ENCODE measurements at regions not wholly inside any gene's neighbourhood (a gene's known extent, or its start where the extent isn't known, plus 50 kb on each side); places are given as distances from the start of the nearest gene placed in this dataset.

DNA sequence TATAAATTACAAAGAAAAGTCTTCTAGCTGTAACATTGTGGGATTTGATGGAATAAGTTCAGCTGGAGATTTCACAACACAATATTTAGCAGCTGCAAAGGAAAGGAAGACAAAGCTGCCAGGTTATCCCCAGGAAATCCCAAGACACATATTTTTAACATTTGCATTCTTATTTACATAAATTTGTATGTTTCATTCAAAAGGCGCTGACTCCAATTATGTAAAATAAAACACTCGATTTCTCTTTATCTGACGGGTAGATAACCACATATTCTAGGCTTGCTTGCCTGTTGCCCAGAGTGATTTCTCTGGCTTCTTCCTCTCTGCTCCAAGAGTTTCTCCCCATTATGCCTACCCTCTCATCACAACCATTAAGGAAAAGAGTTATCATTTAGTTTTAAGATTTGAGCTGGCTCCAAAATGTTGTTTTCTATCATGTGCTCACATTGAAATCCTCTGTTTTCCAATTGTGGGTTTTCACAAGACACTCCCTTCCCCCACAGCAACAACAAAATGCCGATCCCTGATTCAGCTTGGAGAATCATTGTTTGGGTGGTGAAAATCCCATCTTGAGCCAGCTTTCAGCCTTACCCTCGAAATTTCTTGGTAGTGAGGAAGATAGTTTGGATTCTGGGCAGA lies 128.2 kb upstream of the RASGEF1B start:
- FAIRE-seq (no peak), DNase-seq (ENCODE audit: low read depth, low spot score) (no peak), ATAC-seq (no peak)
- no peaks in the 10 kb centered on the region for H3K79me2 ChIP-seq (ENCODE audit: control insufficient read depth, insufficient read depth, low read length)
- H3K9ac ChIP-seq (ENCODE audit: control insufficient read depth, insufficient read depth, low read length) = no peak overlapping the region
- H3K27me3 ChIP-seq (replicated peaks in 1 of 2; ENCODE audit: control insufficient read depth in 2 of 2, insufficient read depth in 2 of 2, low read length in 1 of 2) = no peaks in the 10 kb centered on the region
- no peak overlapping the region for H3K4me2 ChIP-seq (ENCODE audit: control insufficient read depth, insufficient read depth)
- ChIA-PET SMC1A (ENCODE audit: uncharacterized antibody, unreplicated experiment) (no interaction called here), RAD21 (ENCODE audit: unreplicated experiment) (no interaction called here), POLR2A (no interaction called here), CTCF (interaction anchor here (1.9 kb wide), 1 partner anchor 17 kb away, joined by 4 read pairs; no protein-coding TSS in a partner anchor)
- intact Hi-C loops (cut with micrococcal nuclease; ENCODE audit: unreplicated experiment) (no loop called here), in situ Hi-C loops (cut with MboI) (no loop called here)
- H3K4me1 ChIP-seq (ENCODE audit: control insufficient read depth, insufficient read depth, low read length) = no peaks in the 10 kb centered on the region
- BruUV-seq (replicated peaks) = no TSS peak
- no peak overlapping the region for H3K4me3 ChIP-seq
- H3K27ac ChIP-seq (ENCODE audit: control insufficient read depth, insufficient read depth) = no peak overlapping the region
- H3K9me3 ChIP-seq (replicated peaks; ENCODE audit: control insufficient read depth, insufficient read depth, low read length) = no peaks in the 10 kb centered on the region
- H3K36me3 ChIP-seq (ENCODE audit: control insufficient read depth in 2 of 2, insufficient read depth in 2 of 2, low read length in 1 of 2) = no peaks in the 10 kb centered on the region
- no peak overlapping the region for H2AFZ ChIP-seq (ENCODE audit: control insufficient read depth, low read depth, low read length)
- WGBS (ENCODE audit: insufficient coverage, insufficient replicate concordance, low lambda C conversion rate, missing lambda C conversion rate) = 34% methylated on average over 5 of the region's 5 CpGs
- H4K20me1 ChIP-seq (ENCODE audit: control insufficient read depth, insufficient read depth) = no peaks in the 10 kb centered on the region; the same call in 1 of the 2 replicates
- TF ChIP-seq, protein P1, sequence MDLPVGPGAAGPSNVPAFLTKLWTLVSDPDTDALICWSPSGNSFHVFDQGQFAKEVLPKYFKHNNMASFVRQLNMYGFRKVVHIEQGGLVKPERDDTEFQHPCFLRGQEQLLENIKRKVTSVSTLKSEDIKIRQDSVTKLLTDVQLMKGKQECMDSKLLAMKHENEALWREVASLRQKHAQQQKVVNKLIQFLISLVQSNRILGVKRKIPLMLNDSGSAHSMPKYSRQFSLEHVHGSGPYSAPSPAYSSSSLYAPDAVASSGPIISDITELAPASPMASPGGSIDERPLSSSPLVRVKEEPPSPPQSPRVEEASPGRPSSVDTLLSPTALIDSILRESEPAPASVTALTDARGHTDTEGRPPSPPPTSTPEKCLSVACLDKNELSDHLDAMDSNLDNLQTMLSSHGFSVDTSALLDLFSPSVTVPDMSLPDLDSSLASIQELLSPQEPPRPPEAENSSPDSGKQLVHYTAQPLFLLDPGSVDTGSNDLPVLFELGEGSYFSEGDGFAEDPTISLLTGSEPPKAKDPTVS (IDR thresholded peaks at IDR 0.05; ENCODE audit: low read depth, low read length) = no peak
- TF ChIP-seq GABPA (IDR thresholded peaks at IDR 0.05; ENCODE audit: low read depth) (no peak), RBBP5 (conservative IDR thresholded peaks at IDR 0.05) (no peak), BACH1 (IDR thresholded peaks at IDR 0.05; ENCODE audit: borderline replicate concordance) (no peak), PAX5 (IDR thresholded peaks at IDR 0.05; ENCODE audit: borderline replicate concordance, low read depth, low read length) (no peak), NRF1 (conservative IDR thresholded peaks at IDR 0.05; ENCODE audit: low read depth, low read length) (no peak), IKZF1 (conservative IDR thresholded peaks at IDR 0.05) (no peak), MYC (IDR thresholded peaks at IDR 0.05; ENCODE audit: insufficient read depth, insufficient read length, insufficient replicate concordance, low read length, severe bottlenecking) (no peak), EP300 (IDR thresholded peaks at IDR 0.05; ENCODE audit: borderline replicate concordance in 1 of 2, control insufficient read depth in 1 of 2, low read depth in 2 of 2, low read length in 2 of 2) (no peak), MTA3 (IDR thresholded peaks at IDR 0.05; ENCODE audit: borderline replicate concordance, low read length) (no peak), MTA2 (IDR thresholded peaks at IDR 0.05; ENCODE audit: low read depth) (no peak)
- TF ChIP-seq, protein P2, sequence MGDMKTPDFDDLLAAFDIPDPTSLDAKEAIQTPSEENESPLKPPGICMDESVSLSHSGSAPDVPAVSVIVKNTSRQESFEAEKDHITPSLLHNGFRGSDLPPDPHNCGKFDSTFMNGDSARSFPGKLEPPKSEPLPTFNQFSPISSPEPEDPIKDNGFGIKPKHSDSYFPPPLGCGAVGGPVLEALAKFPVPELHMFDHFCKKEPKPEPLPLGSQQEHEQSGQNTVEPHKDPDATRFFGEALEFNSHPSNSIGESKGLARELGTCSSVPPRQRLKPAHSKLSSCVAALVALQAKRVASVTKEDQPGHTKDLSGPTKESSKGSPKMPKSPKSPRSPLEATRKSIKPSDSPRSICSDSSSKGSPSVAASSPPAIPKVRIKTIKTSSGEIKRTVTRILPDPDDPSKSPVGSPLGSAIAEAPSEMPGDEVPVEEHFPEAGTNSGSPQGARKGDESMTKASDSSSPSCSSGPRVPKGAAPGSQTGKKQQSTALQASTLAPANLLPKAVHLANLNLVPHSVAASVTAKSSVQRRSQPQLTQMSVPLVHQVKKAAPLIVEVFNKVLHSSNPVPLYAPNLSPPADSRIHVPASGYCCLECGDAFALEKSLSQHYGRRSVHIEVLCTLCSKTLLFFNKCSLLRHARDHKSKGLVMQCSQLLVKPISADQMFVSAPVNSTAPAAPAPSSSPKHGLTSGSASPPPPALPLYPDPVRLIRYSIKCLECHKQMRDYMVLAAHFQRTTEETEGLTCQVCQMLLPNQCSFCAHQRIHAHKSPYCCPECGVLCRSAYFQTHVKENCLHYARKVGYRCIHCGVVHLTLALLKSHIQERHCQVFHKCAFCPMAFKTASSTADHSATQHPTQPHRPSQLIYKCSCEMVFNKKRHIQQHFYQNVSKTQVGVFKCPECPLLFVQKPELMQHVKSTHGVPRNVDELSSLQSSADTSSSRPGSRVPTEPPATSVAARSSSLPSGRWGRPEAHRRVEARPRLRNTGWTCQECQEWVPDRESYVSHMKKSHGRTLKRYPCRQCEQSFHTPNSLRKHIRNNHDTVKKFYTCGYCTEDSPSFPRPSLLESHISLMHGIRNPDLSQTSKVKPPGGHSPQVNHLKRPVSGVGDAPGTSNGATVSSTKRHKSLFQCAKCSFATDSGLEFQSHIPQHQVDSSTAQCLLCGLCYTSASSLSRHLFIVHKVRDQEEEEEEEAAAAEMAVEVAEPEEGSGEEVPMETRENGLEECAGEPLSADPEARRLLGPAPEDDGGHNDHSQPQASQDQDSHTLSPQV (IDR thresholded peaks at IDR 0.05) = no peak
- TF ChIP-seq, protein P3, sequence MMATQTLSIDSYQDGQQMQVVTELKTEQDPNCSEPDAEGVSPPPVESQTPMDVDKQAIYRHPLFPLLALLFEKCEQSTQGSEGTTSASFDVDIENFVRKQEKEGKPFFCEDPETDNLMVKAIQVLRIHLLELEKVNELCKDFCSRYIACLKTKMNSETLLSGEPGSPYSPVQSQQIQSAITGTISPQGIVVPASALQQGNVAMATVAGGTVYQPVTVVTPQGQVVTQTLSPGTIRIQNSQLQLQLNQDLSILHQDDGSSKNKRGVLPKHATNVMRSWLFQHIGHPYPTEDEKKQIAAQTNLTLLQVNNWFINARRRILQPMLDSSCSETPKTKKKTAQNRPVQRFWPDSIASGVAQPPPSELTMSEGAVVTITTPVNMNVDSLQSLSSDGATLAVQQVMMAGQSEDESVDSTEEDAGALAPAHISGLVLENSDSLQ (IDR thresholded peaks at IDR 0.05) = no peak

Measured in GM12878 (cell line).